Panc1 (cell line): ENCODE measurements at regions not wholly inside any gene's neighbourhood (a gene's known extent, or its start where the extent isn't known, plus 50 kb on each side); places are given as distances from the start of the nearest gene placed in this dataset.

Experiments
- ATAC-seq: fragments of 200-7000 bp; cut with Tn5 transposase; 2 replicates; pipeline ENCODE4 v1.9.1; 2020; ENCODE audit warnings: mild to moderate bottlenecking, moderate library complexity
- BruUV-seq: library from RNA; stranded (reverse); fragments of 400-500 nt; replicated peaks from 2 replicates; lab custom pipeline; 2021; lab: Mats Ljungman, UMichigan
- CTCF ChIA-PET: fragments of 300-600 bp; sonication (Branson Sonifier 250); formaldehyde crosslinking; loops from one replicate; lab custom pipeline; 2022; ENCODE audit warnings: antibody characterized with exemption; lab: Charles Lee
- POLR2A ChIA-PET: fragments of 300-600 bp; sonication (Branson Sonifier 250); formaldehyde crosslinking; loops from one replicate; lab custom pipeline; 2022; ENCODE audit warnings: antibody characterized with exemption; lab: Charles Lee
- DNase-seq: peaks from one replicate; pipeline ENCODE4 v3.0.0-alpha.2; 2010; ENCODE audit warnings: low read depth, low spot score
- H3K27ac ChIP-seq: 2 replicates; pipeline ENCODE4 v1.5.1; 2011; ENCODE audit warnings: mild to moderate bottlenecking, low read length, inconsistent platforms
- H3K27me3 ChIP-seq: fragments of 200-500 bp; sonication (Bioruptor generic); 2 replicates; pipeline ENCODE4 v1.6.0; 2014; ENCODE audit warnings: low read length, inconsistent platforms; ENCODE audit not compliant: control insufficient read depth, insufficient read depth
- H3K36me3 ChIP-seq: fragments of 200-500 bp; sonication (Bioruptor generic); 2 replicates; pipeline ENCODE4 v1.5.1; 2014; ENCODE audit warnings: inconsistent platforms, mild to moderate bottlenecking, low read length, moderate library complexity; ENCODE audit not compliant: control insufficient read depth, insufficient read depth
- H3K4me1 ChIP-seq: 2 replicates; pipeline ENCODE4 v1.5.1; 2011; ENCODE audit warnings: inconsistent platforms, mild to moderate bottlenecking, low read length, moderate library complexity; ENCODE audit not compliant: control insufficient read depth, insufficient read depth
- H3K4me3 ChIP-seq, 2 experiments: 2 replicates each; pipeline ENCODE4 v1.5.1; 2011 to 2012; ENCODE audit warnings: low read depth in 2 of 2, low read length in 2 of 2, mild to moderate bottlenecking in 2 of 2, inconsistent platforms in 1 of 2, moderate library complexity in 1 of 2
- H3K9me3 ChIP-seq: fragments of 200-500 bp; sonication (Bioruptor generic); 2 replicates; pipeline ENCODE4 v1.5.1; 2014; ENCODE audit warnings: low read depth, mild to moderate bottlenecking, inconsistent platforms, low read length, moderate library complexity; ENCODE audit not compliant: control insufficient read depth, insufficient read depth
- POLR2AphosphoS5 ChIP-seq: IDR thresholded peaks from 2 replicates; pipeline ENCODE4 v1.6.1; 2012; ENCODE audit warnings: mild to moderate bottlenecking, low read depth, low read length, moderate library complexity
- SIN3A ChIP-seq: IDR thresholded peaks from 2 replicates; pipeline ENCODE4 v1.6.1; 2012; ENCODE audit warnings: low read depth, mild to moderate bottlenecking, low read length, moderate library complexity, borderline replicate concordance; ENCODE audit not compliant: insufficient read depth
- TCF7L2 ChIP-seq: IDR thresholded peaks from 2 replicates; pipeline ENCODE4 v1.6.1; 2011; ENCODE audit warnings: mild to moderate bottlenecking, low read depth, low read length, inconsistent platforms
- in situ Hi-C: cut with HindIII; loops from 2 replicates; pipeline ENCODE4 v1.10.0; 2016; ENCODE audit warnings: low sequenced_read_pairs, low pct_unique_long_range_greater_than_20kb
- intact Hi-C: fragments of 100-400 bp; cut with micrococcal nuclease; formaldehyde crosslinking; loops from one replicate; pipeline ENCODE4 v1.10.0; 2022; ENCODE audit not compliant: unreplicated experiment
- TF ChIP-seq, protein P1 (sequence below), 2 experiments: IDR thresholded peaks; 2 replicates each; pipeline ENCODE4 v1.6.1; 2011 to 2012; ENCODE audit warnings: low read depth in 2 of 2, control low read depth in 1 of 2, low read length in 1 of 2, mild to moderate bottlenecking in 1 of 2, moderate library complexity in 1 of 2; ENCODE audit not compliant: insufficient read depth in 1 of 2
- TF ChIP-seq, protein P2 (sequence below): fragments of 450-650 bp; IDR thresholded peaks from 2 replicates; pipeline ENCODE4 v1.5.1; 2017; ENCODE audit warnings: mild to moderate bottlenecking

- no peak for ATAC-seq
- in situ Hi-C loops (no loop called here), intact Hi-C loops (no loop called here)
- no peak for TF ChIP-seq POLR2AphosphoS5
- no peak for TF ChIP-seq SIN3A
- TF ChIP-seq TCF7L2 = no peak
- TF ChIP-seq, protein P1, sequence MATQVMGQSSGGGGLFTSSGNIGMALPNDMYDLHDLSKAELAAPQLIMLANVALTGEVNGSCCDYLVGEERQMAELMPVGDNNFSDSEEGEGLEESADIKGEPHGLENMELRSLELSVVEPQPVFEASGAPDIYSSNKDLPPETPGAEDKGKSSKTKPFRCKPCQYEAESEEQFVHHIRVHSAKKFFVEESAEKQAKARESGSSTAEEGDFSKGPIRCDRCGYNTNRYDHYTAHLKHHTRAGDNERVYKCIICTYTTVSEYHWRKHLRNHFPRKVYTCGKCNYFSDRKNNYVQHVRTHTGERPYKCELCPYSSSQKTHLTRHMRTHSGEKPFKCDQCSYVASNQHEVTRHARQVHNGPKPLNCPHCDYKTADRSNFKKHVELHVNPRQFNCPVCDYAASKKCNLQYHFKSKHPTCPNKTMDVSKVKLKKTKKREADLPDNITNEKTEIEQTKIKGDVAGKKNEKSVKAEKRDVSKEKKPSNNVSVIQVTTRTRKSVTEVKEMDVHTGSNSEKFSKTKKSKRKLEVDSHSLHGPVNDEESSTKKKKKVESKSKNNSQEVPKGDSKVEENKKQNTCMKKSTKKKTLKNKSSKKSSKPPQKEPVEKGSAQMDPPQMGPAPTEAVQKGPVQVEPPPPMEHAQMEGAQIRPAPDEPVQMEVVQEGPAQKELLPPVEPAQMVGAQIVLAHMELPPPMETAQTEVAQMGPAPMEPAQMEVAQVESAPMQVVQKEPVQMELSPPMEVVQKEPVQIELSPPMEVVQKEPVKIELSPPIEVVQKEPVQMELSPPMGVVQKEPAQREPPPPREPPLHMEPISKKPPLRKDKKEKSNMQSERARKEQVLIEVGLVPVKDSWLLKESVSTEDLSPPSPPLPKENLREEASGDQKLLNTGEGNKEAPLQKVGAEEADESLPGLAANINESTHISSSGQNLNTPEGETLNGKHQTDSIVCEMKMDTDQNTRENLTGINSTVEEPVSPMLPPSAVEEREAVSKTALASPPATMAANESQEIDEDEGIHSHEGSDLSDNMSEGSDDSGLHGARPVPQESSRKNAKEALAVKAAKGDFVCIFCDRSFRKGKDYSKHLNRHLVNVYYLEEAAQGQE (IDR thresholded peaks at IDR 0.05; ENCODE audit: insufficient read depth in 1 of 2, low read depth in 2 of 2, low read length in 1 of 2) = no peak
- TF ChIP-seq, protein P2, sequence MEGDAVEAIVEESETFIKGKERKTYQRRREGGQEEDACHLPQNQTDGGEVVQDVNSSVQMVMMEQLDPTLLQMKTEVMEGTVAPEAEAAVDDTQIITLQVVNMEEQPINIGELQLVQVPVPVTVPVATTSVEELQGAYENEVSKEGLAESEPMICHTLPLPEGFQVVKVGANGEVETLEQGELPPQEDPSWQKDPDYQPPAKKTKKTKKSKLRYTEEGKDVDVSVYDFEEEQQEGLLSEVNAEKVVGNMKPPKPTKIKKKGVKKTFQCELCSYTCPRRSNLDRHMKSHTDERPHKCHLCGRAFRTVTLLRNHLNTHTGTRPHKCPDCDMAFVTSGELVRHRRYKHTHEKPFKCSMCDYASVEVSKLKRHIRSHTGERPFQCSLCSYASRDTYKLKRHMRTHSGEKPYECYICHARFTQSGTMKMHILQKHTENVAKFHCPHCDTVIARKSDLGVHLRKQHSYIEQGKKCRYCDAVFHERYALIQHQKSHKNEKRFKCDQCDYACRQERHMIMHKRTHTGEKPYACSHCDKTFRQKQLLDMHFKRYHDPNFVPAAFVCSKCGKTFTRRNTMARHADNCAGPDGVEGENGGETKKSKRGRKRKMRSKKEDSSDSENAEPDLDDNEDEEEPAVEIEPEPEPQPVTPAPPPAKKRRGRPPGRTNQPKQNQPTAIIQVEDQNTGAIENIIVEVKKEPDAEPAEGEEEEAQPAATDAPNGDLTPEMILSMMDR = no peak
- H3K27ac ChIP-seq = no peak overlapping the region
- H3K9me3 ChIP-seq = no peaks in the 10 kb centered on the region
- no peak for DNase-seq
- BruUV-seq = no TSS peak
- no peaks in the 10 kb centered on the region for H3K27me3 ChIP-seq
- H3K4me1 ChIP-seq = no peaks in the 10 kb centered on the region
- no peak overlapping the region for H3K4me3 ChIP-seq
- POLR2A ChIA-PET = no interaction called here
- no peaks in the 10 kb centered on the region for H3K36me3 ChIP-seq
- CTCF ChIA-PET = no interaction called here
Measured at GRCh38 chr13:109357751-109358471, 428.5 kb downstream of the IRS2 start.

DNA sequence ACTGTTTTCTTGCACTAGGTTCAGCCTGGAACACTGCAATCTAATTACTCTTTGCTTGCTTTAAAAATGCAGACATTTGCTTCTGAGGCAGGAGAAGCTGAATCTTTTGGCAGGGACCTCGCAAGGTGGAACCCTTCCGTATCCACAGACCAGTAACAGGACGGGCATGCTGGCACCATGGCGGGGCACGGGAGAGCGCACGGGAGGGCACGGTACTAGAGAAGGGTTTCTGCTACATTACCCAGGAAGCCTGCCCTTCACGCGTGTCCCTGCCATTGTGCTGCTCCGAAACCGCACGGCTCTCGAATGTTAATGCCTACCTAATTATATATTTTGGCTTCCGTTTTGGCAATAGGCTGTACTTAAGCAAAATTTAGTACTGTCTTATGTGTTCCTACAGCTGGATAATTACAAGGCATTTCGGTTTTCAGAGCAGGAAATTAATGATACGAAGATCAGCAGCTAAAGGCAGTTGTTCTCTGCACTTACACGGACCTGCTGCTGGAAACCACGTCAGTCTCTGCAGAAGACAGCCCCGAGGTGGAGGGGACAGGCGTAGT is 430.4 kb downstream of the IRS2 start:
- CTCF ChIA-PET = no interaction called here
- ATAC-seq (no peak), DNase-seq (no peak)
- H3K27ac ChIP-seq = no peak overlapping the region
- no peak for TF ChIP-seq SIN3A
- H3K27me3 ChIP-seq = no peaks in the 10 kb centered on the region
- no peaks in the 10 kb centered on the region for H3K36me3 ChIP-seq
- POLR2A ChIA-PET = no interaction called here
- no peak overlapping the region for H3K4me3 ChIP-seq
- H3K4me1 ChIP-seq = no peaks in the 10 kb centered on the region
- intact Hi-C loops = no loop called here
- H3K9me3 ChIP-seq = no peaks in the 10 kb centered on the region
- BruUV-seq = no TSS peak
- in situ Hi-C loops = no loop called here

GRCh38 chr13:109355166-109355565 is 431.2 kb downstream of the IRS2 start:
- DNase-seq = no peak
- intact Hi-C loops (no loop called here), in situ Hi-C loops (no loop called here)
- no TSS peak for BruUV-seq
- Histone ChIP-seq H3K4me1 (no peaks in the 10 kb centered on the region), H3K27me3 (no peaks in the 10 kb centered on the region), H3K27ac (no peak overlapping the region), H3K4me3 (no peak overlapping the region), H3K36me3 (no peaks in the 10 kb centered on the region), H3K9me3 (no peaks in the 10 kb centered on the region)
- TF ChIP-seq SIN3A (no peak), POLR2AphosphoS5 (no peak), TCF7L2 (no peak)
- TF ChIP-seq, protein P1 (IDR thresholded peaks at IDR 0.05; ENCODE audit: insufficient read depth in 1 of 2, low read depth in 2 of 2, low read length in 1 of 2) = no peak
- TF ChIP-seq, protein P2 = no peak
- no peak for ATAC-seq
- POLR2A ChIA-PET = interaction anchor here (0.6 kb wide), 1 partner anchor 83 kb away, joined by 3 read pairs; no protein-coding TSS in a partner anchor
- CTCF ChIA-PET = no interaction called here
